NCI-H2227 (cell line): ENCODE measurements at regions not wholly inside any gene's neighbourhood (a gene's known extent, or its start where the extent isn't known, plus 50 kb on each side); places are given as distances from the start of the nearest gene placed in this dataset.
"Not testable (repeated sequence)": the region's sequence is repeated elsewhere in the genome, so short reads cannot be mapped to it uniquely, and the experiment has no call there.

Experiments used
- DNase-seq: peaks from one replicate; lab custom pipeline; 2025; ENCODE audit not compliant: unreplicated experiment; lab: John Stamatoyannopoulos, UW

DNA sequence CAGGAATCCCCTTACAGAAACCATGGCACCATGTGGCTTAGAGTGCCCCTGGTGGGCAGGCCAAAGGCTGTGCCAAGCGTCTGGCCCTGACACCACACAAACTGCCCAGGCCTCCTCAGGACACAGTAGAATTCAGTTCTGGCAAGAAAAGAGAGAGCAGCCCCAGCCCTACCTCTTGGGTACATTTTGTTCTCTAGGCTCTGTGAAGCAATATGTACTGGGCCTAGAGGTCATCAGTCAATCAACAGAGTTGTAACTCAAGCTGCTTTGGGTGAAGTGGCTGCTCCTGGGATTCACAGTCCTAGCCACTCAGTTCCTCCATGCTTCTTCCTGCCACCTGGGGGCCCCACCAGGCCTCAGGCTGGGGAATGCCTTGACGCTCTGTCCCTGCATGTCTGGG lies 158.1 kb upstream of the MAMLD1 start:
- no peak for DNase-seq

DNA sequence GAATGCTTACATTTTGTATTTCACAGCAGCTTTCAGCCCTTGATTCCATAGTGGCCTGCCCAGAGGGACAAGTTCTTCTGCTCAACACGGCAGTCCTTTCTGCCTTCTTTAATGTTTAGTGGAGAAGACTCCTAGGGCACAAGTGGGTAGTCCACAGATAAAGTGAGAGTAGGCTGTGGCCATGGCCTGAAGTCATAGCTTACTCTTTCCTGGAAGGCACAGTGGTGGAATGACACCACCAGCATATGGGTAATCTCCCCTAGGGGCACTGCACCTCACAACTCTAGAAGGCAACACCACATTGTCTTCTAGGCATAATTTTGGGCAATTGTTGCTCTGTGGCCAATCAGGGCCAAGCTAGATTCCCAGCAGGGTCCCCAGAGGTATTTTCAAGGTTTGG lies 155.4 kb upstream of the MAMLD1 start:
- no peak for DNase-seq

- DNase-seq: no peak
These were observed 151.1 kb upstream of the MAMLD1 start for GRCh38 chrX:150211988-150212387.

DNA sequence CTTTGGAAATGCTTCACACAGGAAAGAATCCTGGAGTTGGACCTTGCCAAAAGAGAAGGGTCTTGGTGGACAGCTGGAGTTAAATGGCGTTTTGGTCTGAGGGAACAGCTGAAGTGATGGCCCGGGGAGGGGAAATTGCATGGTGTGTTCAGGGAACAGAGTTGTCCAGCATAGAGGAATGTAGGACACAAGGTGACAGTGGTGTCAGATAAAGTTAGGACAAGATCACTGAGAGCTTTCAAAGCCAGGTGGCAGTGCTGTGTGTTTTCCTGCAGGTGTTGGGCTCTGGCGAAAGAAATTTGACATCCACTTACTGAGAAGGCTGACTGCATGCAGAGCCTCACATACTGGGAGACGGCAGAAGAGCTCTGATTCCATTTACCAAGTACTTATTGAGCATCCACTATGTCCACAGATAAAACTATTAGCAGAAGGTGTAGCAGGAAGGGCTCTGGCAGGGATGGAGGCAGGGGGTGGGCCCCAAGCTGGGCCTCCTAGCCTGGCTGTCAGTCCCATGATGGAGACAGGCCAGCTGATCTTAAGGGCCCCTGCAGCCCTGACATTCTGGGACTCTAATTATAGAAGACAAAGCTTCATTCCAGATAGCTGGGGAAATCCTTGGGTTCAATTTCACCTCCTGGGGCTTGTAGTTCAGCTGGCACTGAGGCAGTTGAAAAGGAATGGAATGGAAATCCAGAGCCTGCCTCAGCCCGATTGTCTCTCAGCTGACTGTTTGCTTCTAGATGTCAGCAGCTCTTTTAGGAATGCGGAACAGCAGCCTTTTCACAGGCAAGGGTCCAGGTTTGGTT lies 150.2 kb upstream of the MAMLD1 start:
- no peak for DNase-seq

DNA sequence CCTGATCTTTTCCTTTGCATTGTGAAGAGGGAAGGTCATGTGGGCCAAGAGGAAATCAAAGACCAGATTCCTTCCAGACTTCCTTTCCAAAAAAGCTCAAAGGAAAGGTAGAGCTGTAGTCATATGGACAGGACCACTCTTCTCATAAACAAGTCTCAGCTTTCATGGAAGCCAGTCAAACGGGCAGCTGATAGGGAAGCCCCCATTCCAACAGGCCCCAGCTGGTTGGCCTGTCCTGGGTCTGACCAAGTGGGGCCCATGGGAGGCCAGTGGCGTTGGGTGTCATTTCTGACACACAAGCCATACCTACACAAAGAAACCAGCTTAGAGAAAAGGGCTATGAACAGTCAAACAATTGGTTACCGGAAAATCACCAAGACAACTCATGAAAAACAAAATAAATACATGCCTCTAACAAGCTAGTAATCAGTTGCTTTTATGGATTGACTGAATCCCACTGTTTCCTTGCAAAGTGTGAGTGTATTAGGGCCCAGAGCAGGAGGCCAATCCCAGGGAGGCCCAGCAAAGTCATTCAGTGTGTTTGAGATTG lies 149.6 kb upstream of the MAMLD1 start:
- DNase-seq: no peak

DNA sequence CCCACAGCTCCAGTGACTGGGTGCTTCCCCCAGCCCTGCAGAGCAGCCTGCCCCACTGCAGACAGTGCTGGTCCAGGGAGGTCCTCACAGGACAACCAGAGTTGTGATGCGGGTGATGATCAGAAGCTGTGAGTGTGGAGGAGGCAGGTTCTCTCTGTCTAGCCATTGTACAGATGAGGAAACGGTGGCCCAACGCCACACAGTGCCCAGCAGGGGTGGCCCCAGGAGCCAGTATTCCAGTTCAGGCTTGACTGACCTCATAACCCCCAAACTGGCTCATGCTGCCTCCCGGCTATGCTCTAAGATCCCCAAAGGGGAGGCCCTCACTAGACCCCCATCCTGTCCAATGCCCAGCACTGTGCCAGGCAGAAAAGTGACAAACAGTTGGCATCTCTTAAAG lies 147.1 kb upstream of the MAMLD1 start:
- not testable (repeated sequence) for DNase-seq

- DNase-seq: no peak
These were observed 146.4 kb upstream of the MAMLD1 start for GRCh38 chrX:150216716-150217115.

DNA sequence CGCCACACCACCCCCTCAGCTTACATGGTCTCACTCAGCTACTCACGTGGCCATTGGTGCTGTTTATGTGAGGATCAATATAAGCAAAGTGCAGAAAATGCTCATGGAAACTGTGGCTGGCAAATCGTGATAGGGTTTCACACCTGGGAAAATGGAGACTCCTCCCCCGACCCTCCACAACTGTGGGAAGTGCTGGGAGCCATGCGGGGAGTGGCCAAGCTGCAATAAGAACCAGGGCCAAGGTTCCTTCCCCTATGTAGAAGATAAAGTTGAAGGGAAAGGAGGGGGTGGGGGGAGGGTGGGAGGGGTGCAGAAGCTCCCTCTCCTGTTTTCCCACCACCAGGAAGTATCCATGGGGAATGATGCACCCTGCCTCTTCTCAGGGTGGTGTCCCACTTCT lies 145.5 kb upstream of the MAMLD1 start:
- DNase-seq: no peak

- no peak for DNase-seq
These were observed 143.5 kb upstream of the MAMLD1 start for GRCh38 chrX:150219374-150220185.

- DNase-seq: no peak
These were observed 139.7 kb upstream of the MAMLD1 start for GRCh38 chrX:150223176-150224015.

- no peak for DNase-seq
These were observed 138.4 kb upstream of the MAMLD1 start for GRCh38 chrX:150224676-150225075.

DNA sequence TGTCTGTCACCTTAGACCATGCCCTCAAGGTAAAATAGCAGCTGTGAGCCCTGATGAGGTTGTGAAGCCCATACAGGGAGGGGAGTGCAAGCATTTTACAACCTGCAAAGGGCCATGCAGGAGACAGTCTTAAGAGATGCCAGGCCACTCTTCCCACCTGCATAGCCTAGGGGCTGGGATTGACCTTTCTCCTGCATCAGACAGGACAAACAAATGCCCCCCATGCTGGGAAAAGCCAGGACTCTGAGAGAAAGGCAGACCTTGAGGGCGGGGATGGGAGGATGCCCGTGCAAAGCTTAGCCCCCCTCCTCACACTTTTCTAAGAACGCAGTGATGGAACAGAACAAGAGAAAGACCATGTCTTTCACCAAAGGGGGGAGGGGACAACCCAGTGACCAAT lies 137.9 kb upstream of the MAMLD1 start:
- no peak for DNase-seq

DNA sequence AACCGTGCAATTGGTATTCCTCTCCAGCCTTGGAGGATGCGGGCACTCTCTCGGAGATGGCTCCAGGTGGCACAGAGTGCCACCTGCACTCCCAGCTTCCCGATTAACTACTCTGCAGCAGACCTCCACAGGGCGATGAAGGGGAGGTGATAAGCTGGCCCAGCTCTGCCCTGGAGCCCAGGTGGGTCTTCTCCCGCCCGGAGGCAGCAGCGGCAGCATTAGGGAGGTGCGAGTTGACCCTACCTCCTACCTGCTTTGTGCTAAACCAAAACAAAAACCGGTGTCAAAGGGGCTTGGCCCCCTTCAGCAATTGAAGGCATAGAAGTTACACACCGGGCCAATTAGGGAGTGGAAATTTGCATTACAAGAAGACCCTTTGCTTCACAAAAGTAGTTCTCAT lies 137.4 kb upstream of the MAMLD1 start:
- DNase-seq: no peak

- no peak for DNase-seq
These were observed 136.7 kb upstream of the MAMLD1 start for GRCh38 chrX:150226223-150226965.

DNA sequence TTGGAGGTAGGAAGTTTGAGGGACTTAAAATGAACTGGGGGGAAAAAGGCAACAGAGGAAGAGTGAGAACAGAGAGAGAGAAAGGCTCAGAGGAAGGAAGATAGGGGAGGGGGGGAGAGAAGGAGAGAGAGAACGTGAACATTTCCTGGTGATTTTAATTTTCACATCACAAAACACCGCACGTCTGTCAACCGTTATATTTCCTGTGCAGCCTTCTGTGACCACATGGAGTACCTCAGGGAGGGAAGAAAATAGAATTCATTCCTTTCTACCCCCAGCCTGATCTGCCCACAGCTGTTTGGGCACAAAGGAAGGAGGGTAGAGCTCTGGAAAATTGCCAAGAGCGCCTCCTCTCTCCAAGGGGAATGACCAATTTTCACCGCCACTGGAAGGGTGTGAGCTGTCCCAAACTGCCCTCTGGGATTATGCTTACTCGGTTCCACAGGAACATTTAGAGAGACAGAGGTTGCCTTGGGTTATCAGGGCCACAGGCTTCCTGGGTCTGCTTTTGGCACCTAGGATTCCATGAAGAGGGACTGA lies 135.7 kb upstream of the MAMLD1 start:
- no peak for DNase-seq

GRCh38 chrX:150227873-150228410 lies 135.2 kb upstream of the MAMLD1 start:
- no peak for DNase-seq

GRCh38 chrX:150228431-150228830 lies 134.7 kb upstream of the MAMLD1 start:
- DNase-seq: no peak

- no peak for DNase-seq
These were observed 134.1 kb upstream of the MAMLD1 start for GRCh38 chrX:150229030-150229429.

GRCh38 chrX:150229481-150229880 lies 133.6 kb upstream of the MAMLD1 start:
- DNase-seq: no peak

- not testable (repeated sequence) for DNase-seq
These were observed 132.2 kb upstream of the MAMLD1 start for GRCh38 chrX:150230952-150231351.
